ENCODE measurements at regions not wholly inside any gene's neighbourhood (a gene's known extent, or its start where the extent isn't known, plus 50 kb on each side); places are given as distances from the start of the nearest gene placed in this dataset.

DNA sequence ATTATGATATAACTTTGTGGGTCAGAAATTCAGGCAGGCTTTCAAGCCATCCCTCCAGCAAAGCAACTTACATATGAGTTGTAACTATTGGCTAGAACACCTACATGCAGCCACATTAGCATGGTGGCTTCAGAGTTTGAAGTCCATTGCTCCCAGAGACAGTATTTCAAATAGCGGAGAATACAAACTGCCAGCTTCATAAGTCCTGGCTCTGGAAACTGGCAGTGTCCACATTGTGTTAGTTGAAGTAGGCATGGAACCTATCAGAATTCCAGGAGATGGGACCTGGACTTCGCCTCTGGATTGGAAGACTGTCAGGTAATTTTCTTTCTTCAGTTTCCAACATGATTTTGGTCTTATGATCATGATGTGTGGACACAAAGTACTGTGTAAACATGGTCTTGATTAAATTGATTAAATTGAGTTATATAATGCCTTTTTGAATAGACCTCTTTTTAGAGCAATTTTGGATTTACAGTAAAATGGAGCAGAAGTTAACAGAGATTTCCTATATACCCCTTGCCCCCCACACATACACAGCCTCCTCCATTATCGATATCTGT, 209.9 kb upstream of the NAV2 start:
- TF ChIP-seq, protein P1, sequence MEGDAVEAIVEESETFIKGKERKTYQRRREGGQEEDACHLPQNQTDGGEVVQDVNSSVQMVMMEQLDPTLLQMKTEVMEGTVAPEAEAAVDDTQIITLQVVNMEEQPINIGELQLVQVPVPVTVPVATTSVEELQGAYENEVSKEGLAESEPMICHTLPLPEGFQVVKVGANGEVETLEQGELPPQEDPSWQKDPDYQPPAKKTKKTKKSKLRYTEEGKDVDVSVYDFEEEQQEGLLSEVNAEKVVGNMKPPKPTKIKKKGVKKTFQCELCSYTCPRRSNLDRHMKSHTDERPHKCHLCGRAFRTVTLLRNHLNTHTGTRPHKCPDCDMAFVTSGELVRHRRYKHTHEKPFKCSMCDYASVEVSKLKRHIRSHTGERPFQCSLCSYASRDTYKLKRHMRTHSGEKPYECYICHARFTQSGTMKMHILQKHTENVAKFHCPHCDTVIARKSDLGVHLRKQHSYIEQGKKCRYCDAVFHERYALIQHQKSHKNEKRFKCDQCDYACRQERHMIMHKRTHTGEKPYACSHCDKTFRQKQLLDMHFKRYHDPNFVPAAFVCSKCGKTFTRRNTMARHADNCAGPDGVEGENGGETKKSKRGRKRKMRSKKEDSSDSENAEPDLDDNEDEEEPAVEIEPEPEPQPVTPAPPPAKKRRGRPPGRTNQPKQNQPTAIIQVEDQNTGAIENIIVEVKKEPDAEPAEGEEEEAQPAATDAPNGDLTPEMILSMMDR (IDR thresholded peaks at IDR 0.05; ENCODE audit: poor library complexity), result no peak
- no peak for TF ChIP-seq EZH2 (IDR thresholded peaks at IDR 0.05; ENCODE audit: borderline replicate concordance)
